ENCODE measurements at regions not wholly inside any gene's neighbourhood (a gene's known extent, or its start where the extent isn't known, plus 50 kb on each side); places are given as distances from the start of the nearest gene placed in this dataset.

DNA sequence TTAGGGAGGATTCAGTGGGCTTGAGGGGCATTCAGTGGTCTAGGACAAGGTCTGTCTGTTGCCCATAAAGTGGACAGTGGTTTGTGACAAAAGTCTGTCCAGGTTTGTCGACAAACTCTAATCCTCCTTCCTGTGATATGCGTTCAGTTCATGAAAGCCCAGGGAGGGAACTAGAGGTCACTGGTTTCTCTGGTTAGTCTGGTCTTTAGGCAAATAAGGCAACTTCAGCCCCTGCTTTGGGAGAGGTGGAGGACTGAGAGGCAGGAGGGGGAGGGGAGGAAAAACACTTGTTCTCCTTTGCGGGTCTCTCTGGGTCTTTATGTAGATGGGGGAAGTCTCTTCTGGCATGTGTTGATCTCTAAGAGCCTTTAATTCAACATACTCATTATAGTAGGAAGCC, 235.1 kb upstream of the PWP1 start:
- Histone ChIP-seq H3K9me3 (replicated peaks; ENCODE audit: control insufficient read depth, insufficient read depth, low read length) (no peaks in the 10 kb centered on the region), H3K27ac (ENCODE audit: insufficient read depth, low read depth, low read length) (no peak overlapping the region), H3K4me1 (ENCODE audit: control insufficient read depth, extremely low read depth, insufficient read depth, low read length) (no peaks in the 10 kb centered on the region), H2AFZ (ENCODE audit: low read depth, low read length) (no peak overlapping the region), H3K36me3 (ENCODE audit: control insufficient read depth in 2 of 2, extremely low read depth in 1 of 2, insufficient read depth in 2 of 2, low read length in 2 of 2) (no peaks in the 10 kb centered on the region), H4K20me1 (replicated peaks; ENCODE audit: control insufficient read depth, extremely low read depth, insufficient read depth, low read length) (no peaks in the 10 kb centered on the region), H3K27me3 (ENCODE audit: control insufficient read depth in 2 of 2, insufficient read depth in 2 of 2, low read length in 2 of 2) (no peaks in the 10 kb centered on the region), H3K4me2 (ENCODE audit: insufficient read depth, low read length) (no peak overlapping the region), H3K79me2 (ENCODE audit: control insufficient read depth, insufficient read depth, low read length) (no peaks in the 10 kb centered on the region), H3K4me3 (replicated peaks in 1 of 3; ENCODE audit: insufficient read depth in 1 of 3, low read depth in 1 of 3, low read length in 3 of 3) (no peak overlapping the region), H3K9ac (replicated peaks; ENCODE audit: extremely low read depth, insufficient read depth, low read length) (no peak overlapping the region), H3K9me1 (replicated peaks; ENCODE audit: control insufficient read depth, extremely low read depth, insufficient read depth, low read length) (no peaks in the 10 kb centered on the region)
- POLR2A ChIA-PET = no interaction called here
- no TSS peak for BruUV-seq (replicated peaks)
- FAIRE-seq (no peak), DNase-seq (ENCODE audit: low read depth, low spot score) (no peak)
- dilution Hi-C loops (cut with MboI; ENCODE audit: extremely low pct_ligation_motif_present, low sequenced_read_pairs) (no loop called here), intact Hi-C loops (cut with micrococcal nuclease) (no loop called here)
- CTCF ChIA-PET = interaction anchor here (1.4 to 3.3 kb wide), 2 partner anchors 158 to 435 kb away, joined by 3 to 36 read pairs; no protein-coding TSS in a partner anchor
- no peak for TF ChIP-seq MAX (IDR thresholded peaks at IDR 0.05; ENCODE audit: insufficient read depth, insufficient read length)
- no peak for TF ChIP-seq GATA2 (IDR thresholded peaks at IDR 0.05; ENCODE audit: insufficient read depth, insufficient read length, low read depth, low read length)
- TF ChIP-seq FOS (IDR thresholded peaks at IDR 0.05; ENCODE audit: borderline replicate concordance, insufficient read depth, low read length) = no peak
- no peak for TF ChIP-seq EZH2 (IDR thresholded peaks at IDR 0.05; ENCODE audit: borderline replicate concordance, low read depth, low read length, severe bottlenecking)
- TF ChIP-seq POLR2AphosphoS5 (IDR thresholded peaks at IDR 0.05; ENCODE audit: insufficient read depth, low read depth, low read length) = no peak
- TF ChIP-seq JUN (IDR thresholded peaks at IDR 0.05; ENCODE audit: borderline replicate concordance, insufficient read depth, insufficient read length, low read depth) = no peak
- TF ChIP-seq, protein P1, sequence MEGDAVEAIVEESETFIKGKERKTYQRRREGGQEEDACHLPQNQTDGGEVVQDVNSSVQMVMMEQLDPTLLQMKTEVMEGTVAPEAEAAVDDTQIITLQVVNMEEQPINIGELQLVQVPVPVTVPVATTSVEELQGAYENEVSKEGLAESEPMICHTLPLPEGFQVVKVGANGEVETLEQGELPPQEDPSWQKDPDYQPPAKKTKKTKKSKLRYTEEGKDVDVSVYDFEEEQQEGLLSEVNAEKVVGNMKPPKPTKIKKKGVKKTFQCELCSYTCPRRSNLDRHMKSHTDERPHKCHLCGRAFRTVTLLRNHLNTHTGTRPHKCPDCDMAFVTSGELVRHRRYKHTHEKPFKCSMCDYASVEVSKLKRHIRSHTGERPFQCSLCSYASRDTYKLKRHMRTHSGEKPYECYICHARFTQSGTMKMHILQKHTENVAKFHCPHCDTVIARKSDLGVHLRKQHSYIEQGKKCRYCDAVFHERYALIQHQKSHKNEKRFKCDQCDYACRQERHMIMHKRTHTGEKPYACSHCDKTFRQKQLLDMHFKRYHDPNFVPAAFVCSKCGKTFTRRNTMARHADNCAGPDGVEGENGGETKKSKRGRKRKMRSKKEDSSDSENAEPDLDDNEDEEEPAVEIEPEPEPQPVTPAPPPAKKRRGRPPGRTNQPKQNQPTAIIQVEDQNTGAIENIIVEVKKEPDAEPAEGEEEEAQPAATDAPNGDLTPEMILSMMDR (IDR thresholded peaks at IDR 0.05; ENCODE audit: extremely low read depth in 1 of 2, insufficient read depth in 1 of 2, low read depth in 1 of 2, low read length in 2 of 2) = no peak
- no peak for TF ChIP-seq MYC (IDR thresholded peaks at IDR 0.05; ENCODE audit: low read depth, low read length)
- no peak for TF ChIP-seq POLR2A (IDR thresholded peaks at IDR 0.05; ENCODE audit: low read depth, low read length)
